Upper lobe of left lung (tissue), 4 donors: ENCODE measurements at regions not wholly inside any gene's neighbourhood (a gene's known extent, or its start where the extent isn't known, plus 50 kb on each side); places are given as distances from the start of the nearest gene placed in this dataset.

Experiments used
- CTCF ChIP-seq, 6 experiments: fragments of 450-650 bp in 4 of 6; fragments of 200-600 bp in 2 of 6; sonication (generic) in 2 of 6; IDR thresholded peaks; one replicate each; pipeline ENCODE4 v1.5.1; 2016 to 2019; ENCODE audit warnings: antibody characterized with exemption in 6 of 6
- EP300 ChIP-seq, 4 donors: sonication (generic); formaldehyde crosslinking; IDR thresholded peaks; one replicate each; pipeline ENCODE4 v1.5.1; 2017; ENCODE audit warnings: antibody characterized with exemption in 4 of 4, control low read depth in 2 of 4
- POLR2A ChIP-seq, 4 donors: fragments of 450-650 bp; IDR thresholded peaks; one replicate each; pipeline ENCODE4 v1.5.1; 2016 to 2017; ENCODE audit warnings: antibody characterized with exemption in 4 of 4, mild to moderate bottlenecking in 2 of 4
- POLR2AphosphoS5 ChIP-seq, 2 donors: sonication (generic); formaldehyde crosslinking; IDR thresholded peaks; one replicate each; pipeline ENCODE4 v1.5.1; 2017; ENCODE audit warnings: antibody characterized with exemption in 2 of 2

- TF ChIP-seq POLR2AphosphoS5 (IDR thresholded peaks at IDR 0.05), result no peak
- no peak for TF ChIP-seq CTCF (IDR thresholded peaks at IDR 0.05)
- TF ChIP-seq POLR2A (IDR thresholded peaks at IDR 0.05), result no peak
- no peak for TF ChIP-seq EP300 (IDR thresholded peaks at IDR 0.05)
Observed at GRCh38 chr13:62280590-62280989, 864.9 kb upstream of the PCDH20 start.
